Stimulated activated CD4-positive, alpha-beta T cell treated with anti-CD3 and anti-CD28 coated beads, TNF-alpha, amount 100 ng/mL, for 1 hour (primary cell): ENCODE measurements at regions not wholly inside any gene's neighbourhood (a gene's known extent, or its start where the extent isn't known, plus 50 kb on each side); places are given as distances from the start of the nearest gene placed in this dataset.

ENCODE experiments used
- DNase-seq, 3 donors: peaks; one replicate each; pipeline ENCODE4 v3.0.0-alpha.2; 2020; ENCODE audit warnings: low read depth in 3 of 3, low spot score in 1 of 3

GRCh38 chr11:113528982-113529381, 53.8 kb upstream of the DRD2 start:
- DNase-seq, result no peak

GRCh38 chr11:113526521-113526920, 51.3 kb upstream of the DRD2 start:
- no peak for DNase-seq
